HG03378 (cell line): ENCODE measurements at regions not wholly inside any gene's neighbourhood (a gene's known extent, or its start where the extent isn't known, plus 50 kb on each side); places are given as distances from the start of the nearest gene placed in this dataset.

Experiments
- ATAC-seq: cut with Tn5 transposase; IDR thresholded peaks from one replicate; pipeline ENCODE4 v1.9.1; 2021; ENCODE audit warnings: mild to moderate bottlenecking, moderate library complexity; ENCODE audit not compliant: unreplicated experiment

DNA sequence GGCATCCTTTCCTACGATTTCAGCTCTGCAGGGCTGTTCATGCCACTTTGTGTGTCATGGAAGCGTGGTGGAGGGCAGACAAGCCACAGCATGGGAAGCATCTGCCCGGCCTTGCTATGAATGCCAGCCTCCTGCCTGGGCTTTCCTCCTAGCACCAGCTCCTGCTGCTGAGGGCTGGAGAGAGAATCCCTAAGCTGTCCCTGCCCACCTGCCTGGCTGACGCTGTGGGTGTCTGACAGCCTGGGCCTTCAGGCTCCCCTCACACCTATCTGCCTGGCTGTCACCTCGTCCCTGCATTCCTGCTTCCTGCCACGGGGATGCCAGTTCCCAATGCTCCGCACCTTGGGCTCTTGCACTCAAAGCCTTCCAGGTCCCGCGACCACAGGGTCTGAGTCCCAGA, 606.5 kb upstream of the MGMT start:
- ATAC-seq: no peak

DNA sequence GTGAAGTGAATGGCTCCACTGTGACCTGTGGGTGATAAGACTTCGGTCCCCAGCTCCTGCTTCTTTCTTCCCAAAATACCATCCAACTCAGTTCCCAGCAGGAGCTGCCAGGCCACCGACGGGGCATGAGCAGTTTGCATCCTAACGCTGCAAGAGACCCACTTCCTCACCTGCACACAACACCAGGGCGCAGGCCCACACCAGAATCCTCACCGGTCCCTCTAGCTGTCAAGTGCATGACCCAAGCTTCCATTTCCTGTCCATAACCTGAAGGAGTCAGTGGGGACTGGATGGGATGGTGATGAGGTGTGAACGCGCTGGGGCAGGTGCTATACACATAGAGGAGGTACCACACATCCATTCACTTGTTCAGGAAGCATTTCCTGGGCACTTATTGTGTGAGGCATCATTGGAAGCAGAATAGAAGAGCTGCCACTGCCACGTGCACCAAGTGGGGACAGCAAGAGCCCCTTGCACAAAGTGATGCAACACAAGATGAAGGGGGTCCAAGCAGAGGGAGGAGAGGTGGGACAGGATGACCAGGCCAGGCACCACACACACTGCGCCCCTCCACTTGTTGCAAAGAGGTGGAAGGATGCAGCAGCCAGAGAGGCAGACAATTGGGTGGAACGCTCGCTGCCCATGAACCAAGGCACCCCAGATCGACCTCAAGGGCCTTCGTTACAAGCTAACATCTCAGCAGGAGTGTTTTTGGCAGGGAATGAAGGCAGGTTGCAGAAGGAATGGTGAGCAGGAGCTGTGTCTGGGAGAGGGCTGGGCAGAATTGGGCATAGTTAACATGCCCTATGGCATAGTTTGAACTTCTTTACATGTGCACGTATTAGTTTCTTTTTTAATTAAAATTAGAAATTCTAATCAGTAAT, 605.8 kb upstream of the MGMT start:
- ATAC-seq: no peak

DNA sequence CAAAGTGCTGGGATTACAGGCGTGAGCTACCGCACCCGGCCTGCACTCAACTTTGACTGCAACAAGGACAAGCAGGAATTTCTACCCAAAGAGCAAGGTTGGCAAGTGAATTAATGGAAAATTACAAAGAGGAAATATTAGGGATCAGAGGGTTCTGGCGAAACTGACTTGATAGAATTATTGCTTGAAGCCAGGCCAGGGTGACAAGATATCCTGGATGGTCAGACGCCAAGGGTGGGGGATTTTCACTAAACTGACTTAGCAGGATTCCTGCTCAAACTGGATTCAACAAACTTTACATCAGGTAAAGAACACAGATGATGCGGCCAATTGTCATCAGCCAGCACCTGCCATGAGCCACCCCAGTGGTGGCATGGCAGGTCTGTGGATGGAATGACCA, 603.6 kb upstream of the MGMT start:
- ATAC-seq: no peak

DNA sequence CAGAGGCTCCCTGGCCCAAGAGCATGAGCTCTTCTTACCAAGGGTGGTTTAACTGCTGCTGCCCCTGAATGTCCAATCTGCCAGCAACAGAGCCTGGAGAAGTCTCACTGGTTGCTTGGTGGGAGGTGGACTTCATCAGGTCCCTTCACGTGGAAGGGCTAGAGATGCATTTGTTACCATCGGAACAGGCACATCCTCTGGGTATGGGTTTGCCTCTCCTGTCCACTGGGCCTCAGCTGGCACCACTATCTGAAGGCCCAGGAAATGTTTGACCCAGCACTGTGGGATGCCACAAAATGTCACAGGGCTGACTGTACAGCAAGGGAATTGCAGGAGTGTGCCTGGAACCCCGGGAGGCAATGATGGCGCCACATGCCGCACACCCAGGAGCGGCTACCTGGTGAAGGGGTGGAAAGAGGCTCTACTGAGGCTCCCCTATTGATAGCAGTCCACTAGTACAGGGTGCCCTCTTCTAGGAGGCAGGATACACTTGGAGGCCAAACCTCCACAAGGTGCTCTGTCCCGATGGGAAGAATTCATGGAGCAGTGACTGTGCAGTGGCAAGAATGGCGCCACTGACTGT, 603.1 kb upstream of the MGMT start:
- no peak for ATAC-seq

DNA sequence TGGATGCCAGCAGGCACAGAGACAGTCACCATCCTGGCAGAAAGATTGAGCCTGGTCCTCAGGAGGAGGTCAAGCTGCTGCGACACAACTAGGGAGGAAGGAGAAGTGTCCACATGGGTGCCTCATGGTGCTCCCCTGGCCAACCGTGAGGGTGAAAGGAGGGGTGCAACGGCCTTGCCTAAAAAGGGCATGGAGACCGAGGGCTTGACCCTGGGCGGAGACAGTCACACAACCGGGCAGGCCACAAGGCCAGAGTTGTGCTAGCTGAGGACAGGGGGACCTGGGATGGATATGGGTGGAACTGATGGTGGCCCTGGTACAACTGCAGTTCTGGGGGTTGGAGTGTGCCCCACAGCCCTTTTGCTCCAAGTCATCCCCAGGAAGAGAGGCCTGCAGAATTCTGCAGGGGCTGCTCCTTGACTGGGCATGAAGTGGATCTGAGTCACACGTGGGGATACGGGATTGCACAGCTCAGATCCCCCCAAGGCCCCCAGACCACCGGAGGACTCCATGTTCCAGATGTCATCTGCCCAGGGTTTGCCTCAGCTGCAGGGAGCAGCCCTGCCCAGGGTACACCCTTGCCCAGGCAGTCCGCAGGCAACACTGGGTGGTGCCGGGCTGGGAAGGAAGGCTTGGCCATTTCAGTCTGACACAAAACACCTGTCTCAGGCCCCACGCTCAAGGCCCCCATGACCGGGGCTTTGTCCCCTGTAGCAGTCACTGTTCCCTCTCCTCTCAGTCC, 602.3 kb upstream of the MGMT start:
- ATAC-seq: no peak

DNA sequence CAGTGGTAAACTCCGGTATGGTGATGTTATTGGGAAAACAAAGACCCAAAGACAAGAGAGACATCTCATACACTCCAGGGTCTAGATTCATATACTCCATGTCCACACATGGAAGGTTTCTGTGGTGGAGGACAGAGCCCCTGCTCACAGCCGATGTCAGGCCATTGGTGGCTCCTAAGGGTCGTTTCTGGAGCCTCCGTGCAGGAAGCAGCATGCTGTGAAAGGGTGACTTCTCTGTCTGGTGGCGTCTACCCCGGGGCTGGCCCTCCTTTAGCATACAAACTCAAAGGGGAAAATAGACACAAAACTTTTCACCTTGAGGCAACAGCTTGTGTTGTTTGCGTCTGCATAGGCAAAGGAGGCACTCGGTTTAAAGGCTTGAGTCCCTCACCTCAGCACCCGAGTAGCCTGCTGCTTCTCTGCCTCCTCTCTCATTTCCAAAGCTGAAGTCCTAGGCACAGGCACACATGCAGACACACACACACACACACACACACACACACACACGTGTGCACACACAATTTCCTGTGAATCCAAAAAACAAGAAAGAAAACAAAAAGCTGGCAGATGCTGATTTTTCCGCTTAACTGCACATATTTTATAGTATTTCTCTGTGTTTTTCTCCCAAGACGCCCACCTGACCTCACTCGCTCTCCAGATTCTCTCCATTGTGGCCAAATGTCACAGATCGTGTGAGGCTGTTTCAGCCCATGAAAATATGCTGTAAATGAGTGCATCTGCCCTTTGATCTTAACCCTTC, 601.4 kb upstream of the MGMT start:
- ATAC-seq: no peak

DNA sequence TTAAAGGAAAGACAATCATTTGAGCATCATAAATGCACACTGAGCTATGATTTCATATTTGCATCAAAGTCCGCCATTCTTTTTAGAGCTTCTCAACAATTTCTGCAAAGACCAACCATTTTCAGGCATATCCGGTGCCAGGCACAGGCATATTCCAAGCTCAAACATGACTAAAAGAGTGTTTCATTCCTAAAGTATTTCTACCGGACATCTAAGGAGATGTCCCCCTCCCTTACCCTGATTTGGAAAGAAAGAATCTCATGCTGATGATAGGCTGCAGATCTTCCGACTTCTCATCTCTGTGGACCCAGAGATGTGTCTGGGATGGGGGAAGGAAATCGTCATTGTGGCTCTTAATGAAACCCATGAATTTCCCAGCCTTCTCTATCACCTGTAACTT, 600.5 kb upstream of the MGMT start:
- ATAC-seq: no peak

DNA sequence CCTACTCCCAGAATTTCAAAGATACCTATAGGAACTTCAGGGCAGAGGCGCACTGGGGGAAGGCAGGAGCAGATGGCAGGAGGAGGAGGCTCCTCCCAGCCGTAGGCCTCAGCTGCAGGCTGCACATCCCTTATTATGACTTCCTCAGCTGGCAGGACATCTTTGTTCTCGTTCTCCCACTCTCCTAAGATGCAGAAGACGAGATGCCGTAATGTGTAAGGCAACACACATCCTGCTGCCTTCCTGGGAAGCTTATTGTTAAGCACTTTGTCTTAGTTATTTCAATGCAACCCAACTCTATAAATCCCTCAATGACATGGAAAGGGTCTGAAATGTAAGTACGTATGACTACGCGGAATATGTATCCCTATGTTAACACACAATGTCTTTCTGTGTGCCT, 599.8 kb upstream of the MGMT start:
- ATAC-seq: no peak

DNA sequence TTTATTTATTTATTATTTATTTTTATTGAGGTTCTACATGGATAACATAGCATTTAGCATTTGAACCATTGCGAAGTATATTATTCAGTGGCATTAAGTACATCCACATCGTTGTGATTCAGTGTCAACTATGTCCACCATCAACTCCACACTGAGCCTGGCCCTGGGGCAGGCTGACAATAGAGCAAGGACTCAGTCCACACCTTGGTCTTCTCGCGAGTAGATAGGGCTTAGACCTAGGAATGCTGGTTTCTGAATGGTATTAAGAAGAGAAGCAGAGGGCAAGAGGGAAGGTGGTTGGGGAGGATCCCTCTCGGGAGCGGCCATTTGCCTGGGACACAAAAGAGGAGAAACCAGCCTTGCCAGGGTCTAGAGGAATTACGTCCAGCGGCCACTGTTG, 599.2 kb upstream of the MGMT start:
- no peak for ATAC-seq

DNA sequence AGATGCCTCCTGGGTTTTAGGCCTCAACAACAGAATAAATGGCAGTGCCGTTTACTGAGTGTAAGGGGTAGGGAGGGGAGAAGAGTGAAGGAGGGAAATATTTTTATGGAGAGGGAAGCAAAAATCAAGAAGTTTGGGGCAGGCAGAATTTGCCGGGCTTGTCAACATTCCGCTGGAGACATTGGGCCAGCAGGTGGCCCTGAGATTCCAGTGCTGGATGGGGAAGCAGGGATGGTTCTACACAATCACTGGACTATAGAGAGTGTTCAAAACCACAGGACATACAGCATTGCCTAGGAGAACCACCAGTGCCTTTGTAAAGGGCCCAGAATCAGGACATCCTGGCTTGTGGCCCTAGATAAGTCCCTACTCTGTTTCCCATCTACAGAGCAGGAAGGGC, 598.6 kb upstream of the MGMT start:
- no peak for ATAC-seq

DNA sequence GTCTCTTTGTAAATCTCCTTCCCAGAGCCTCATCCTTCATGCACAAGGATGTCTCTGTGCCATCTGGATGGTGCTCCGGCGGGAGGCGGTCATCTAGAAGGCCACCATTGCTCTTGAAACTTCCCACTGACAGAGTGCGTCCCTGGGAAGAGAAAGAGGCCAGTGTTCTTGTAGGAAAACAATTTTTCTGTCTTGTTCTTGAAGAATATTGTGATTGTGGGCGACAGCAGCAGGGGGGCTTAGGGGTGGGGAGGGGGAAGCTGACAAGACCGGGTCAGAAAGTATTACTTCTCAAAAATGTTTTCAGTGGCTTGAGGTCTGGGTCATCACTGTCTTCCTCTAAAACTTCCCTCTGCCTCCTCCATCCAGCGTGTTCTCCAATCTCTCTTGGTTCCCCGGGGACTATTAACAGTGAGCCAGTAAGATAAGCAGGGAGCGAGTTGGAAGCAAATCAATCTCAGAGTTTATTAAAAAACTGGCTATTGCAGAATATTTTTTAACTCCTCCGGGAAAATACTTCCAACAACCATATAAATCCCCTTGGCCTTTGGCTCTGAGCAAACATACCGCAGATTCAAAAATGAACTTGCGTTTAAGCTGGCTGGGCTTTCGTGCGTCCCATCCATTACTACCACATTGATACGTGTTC, 597.8 kb upstream of the MGMT start:
- ATAC-seq: no peak

DNA sequence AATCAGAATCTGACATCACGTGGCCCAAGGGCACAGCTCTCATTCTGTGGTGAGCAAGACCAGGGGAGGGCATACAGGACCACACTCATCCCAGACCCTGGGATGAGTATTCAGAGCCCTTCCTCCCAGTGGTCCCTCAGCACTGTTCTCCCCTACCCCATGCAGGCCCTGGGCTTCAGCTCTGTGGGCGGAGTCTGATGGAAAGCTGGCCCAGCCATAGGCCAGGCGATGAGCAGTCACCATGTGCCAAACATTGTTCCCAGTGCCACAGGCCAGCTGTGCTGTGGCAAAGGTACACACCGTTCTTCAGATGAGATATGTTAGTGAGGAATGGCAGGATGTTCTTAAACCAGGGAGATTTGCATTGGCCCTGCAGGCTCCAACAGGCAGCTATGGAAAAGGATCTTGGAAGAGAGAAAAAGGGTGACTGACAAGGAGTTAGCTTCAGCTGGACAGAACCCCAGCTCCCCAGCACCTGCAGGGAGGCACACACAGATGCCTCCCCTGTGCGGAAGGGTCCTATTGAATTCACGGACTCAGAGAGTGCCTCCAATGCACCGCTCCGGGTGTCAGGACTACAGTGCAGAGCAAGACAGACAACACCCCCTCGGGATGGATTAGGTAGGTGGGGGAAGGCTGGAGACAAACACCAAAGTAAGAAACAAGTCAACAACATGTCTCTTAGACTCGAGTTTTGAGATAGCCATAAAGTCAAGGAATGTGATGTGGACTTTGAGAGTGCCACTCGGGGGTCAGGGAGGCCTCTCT, 596.0 kb upstream of the MGMT start:
- no peak for ATAC-seq

DNA sequence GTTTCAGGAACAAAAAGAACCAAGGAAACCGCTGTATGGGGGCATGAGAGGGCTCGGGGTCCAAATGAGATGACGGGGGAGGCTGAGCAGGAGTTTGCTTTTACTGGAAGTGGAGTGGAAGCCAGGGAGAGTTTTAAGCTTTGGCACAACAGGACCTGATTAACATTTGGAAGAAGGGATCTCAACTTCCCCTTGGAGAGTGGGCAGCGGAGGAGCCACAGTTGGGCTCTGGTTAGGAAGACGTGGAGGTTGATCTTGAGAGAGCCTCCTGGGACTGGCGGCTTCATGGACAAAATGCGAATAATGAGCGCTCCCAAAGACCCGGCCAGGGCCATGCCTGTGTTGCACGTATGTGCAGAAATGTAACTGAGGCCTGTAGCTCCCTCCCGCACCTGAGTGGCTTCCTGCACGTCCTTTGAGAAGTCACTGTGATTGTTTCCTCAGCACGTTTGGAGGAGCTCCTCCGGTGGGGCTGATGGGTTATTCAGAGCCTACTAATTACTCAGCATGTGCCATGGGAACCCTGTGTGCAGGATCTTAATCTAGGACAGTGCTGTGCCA, 595.3 kb upstream of the MGMT start:
- no peak for ATAC-seq

DNA sequence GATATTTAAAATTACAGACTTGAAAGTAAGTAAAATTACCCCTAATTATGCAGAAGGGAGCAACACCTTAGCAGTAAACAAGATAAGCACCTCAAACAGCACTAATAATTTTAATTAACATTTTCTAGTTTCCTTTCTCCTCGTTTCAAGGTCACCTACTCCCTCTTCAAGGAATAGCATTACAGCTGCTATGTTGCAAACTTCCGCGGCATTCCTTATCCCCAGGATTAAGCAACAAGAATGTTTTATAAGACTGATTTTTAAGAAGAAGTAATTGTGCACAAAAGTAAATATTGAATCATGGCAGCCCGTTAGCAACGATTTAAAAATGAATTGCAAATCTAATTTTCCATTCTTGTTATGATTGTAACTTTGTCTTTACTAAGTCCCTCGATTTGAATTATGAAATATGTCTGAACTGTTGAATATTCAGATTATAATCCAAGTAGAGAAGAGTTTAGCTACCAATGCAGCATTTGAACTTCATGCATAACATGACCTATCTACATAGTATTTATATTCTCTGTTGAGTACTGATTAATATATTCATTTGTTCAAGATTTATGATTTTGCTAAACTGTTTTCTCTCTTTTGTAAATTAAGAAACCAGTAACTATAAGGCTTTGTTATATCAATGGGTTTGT, 593.5 kb upstream of the MGMT start:
- ATAC-seq: no peak

DNA sequence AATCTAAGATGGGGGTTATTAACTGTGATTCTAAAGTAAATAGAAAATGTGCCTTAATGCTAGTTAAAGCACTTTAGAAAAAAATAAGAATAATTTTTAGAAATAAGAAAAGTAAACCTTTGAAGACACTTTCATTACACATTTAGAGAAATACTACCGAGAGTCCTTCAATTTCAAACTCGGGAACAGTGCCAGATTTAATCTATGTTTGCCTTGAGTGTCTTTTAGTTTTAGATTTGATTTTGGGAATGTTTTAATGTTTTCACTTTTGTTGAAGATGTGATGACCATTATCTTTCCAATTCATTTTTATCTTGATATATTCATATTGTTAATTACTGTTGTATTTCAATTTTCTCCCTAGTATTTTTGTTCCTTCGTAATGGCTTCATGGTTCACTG, 592.7 kb upstream of the MGMT start:
- no peak for ATAC-seq

DNA sequence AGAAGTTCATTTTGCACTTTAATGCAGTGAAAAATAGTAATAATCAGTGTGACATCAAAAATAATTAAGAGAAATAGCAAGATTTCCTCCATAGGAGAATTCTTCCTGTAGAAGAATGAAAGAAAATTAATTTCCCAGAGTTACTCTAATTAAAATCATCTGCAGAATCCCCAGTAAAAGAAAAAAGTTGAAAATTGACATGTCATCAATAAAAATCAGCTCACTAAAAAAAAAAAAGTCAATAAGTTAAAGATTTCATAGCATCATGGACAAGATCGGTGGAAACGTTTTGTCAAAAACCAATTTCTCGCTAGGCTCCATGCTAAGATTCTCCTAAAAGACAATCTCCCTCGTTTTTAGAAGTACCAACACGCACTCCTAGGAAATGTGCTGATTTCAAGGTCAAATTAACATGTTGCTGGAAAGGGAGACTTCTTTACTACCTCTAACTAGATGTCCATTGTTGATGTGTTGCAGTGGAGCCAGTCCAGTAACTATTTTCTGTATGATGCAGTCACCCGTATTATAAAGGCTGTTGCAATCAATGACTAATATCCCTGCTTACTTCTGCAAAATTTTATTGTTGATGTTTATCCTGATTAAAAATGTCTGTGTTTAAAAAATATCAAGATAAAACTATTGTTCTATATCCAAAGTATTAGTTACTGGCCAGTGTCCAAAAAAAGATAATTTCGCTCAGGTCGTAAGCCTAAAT, 591.9 kb upstream of the MGMT start:
- no peak for ATAC-seq

DNA sequence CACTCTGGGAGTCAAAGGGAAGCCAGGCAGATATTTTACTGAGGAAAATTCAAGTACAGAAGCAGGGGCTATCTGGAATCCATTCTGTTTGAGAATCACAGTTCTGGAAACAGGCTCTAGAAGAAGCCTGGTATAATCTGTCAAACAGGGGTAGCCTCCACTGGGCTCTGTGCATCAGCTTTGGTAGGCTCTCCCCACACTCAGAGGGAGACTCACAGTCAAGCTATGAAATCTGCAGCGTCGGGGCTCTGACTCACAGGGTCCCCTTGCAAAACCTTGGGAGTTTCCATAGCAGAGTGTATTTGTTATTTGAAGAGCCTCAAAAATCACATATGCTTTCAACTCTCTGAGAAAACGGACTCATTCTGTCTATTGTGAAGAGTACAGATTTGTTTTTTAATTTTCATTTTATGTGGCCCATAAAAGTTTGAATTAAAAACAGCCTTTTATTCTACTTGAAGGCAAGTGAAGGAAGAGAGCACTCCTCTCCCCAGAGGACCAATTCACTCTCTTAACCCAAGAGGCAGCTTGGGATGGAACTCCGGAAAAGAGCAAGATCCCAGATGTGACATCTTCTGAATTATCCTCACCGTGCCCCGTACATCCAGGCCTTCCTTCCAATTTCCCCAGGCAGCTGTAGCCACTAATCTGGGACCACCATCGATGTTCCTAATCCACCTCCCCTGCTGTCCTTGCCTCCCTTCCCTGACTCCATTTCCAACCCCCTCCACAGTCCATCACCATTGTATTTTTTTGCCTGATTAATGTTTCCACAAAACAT, 590.9 kb upstream of the MGMT start:
- no peak for ATAC-seq

DNA sequence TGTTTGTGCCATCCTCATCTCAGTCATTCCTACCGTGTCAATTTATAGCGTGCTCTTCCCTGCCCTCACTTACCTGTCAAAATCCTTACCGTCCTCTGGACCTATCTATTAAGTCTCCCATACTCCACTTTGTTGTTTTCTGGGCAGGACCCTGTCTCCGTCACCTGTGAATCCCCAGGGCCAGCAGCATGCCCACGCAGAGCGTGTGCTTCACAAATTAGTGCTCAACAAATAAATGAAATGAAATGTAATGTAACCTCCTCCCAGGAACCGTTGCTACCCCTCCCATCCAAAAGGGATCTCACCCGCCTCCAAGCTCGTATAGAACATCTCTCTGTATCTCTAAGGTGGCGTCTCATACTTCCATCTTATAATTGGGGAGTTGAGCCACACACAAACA, 589.9 kb upstream of the MGMT start:
- ATAC-seq: no peak
